HEK293 (cell line): ENCODE measurements at regions not wholly inside any gene's neighbourhood (a gene's known extent, or its start where the extent isn't known, plus 50 kb on each side); places are given as distances from the start of the nearest gene placed in this dataset.

Experiments used
- CTCF ChIP-seq: fragments of 450-650 bp; formaldehyde crosslinking; IDR thresholded peaks from 2 replicates; pipeline ENCODE4 v1.5.1; 2016; ENCODE audit warnings: missing biosample characterization, missing genetic modification characterization
- GLI2 ChIP-seq: fragments of 450-650 bp; formaldehyde crosslinking; IDR thresholded peaks from 2 replicates; pipeline ENCODE4; 2017; ENCODE audit warnings: missing biosample characterization, missing genetic modification characterization, low read depth, borderline replicate concordance
- SETDB1 ChIP-seq: IDR thresholded peaks from one replicate; pipeline ENCODE4 v1.6.1; 2017; ENCODE audit warnings: mild to moderate bottlenecking, low read length, moderate library complexity, mixed read lengths; ENCODE audit not compliant: insufficient read length
- ZNF140 ChIP-seq: fragments of 450-650 bp; formaldehyde crosslinking; IDR thresholded peaks from 2 replicates; pipeline ENCODE4 v1.5.1; 2016; ENCODE audit warnings: missing biosample characterization, missing genetic modification characterization
- ZNF391 ChIP-seq: fragments of 450-650 bp; formaldehyde crosslinking; IDR thresholded peaks from 2 replicates; pipeline ENCODE4 v1.5.1; 2016; ENCODE audit warnings: low read depth, missing biosample characterization, missing genetic modification characterization, borderline replicate concordance
- ZNF510 ChIP-seq: fragments of 450-650 bp; formaldehyde crosslinking; IDR thresholded peaks from 2 replicates; pipeline ENCODE4 v1.5.1; 2018; ENCODE audit warnings: mild to moderate bottlenecking, missing genetic modification characterization, missing biosample characterization; ENCODE audit not compliant: insufficient replicate concordance
- ZNF777 ChIP-seq: fragments of 450-650 bp; formaldehyde crosslinking; IDR thresholded peaks from 2 replicates; pipeline ENCODE4 v1.5.1; 2017; ENCODE audit warnings: missing biosample characterization, missing genetic modification characterization, borderline replicate concordance
- ZNF792 ChIP-seq: fragments of 450-650 bp; formaldehyde crosslinking; IDR thresholded peaks from 2 replicates; pipeline ENCODE4 v1.5.1; 2016; ENCODE audit warnings: missing biosample characterization, missing genetic modification characterization
- ZSCAN30 ChIP-seq: fragments of 450-650 bp; IDR thresholded peaks from 2 replicates; pipeline ENCODE4 v1.5.1; 2018; ENCODE audit warnings: missing biosample characterization, mild to moderate bottlenecking, missing genetic modification characterization, moderate library complexity
- TF ChIP-seq, protein P1 (sequence below): fragments of 450-650 bp; formaldehyde crosslinking; IDR thresholded peaks from 2 replicates; pipeline ENCODE4 v1.5.1; 2016; ENCODE audit warnings: missing biosample characterization, missing genetic modification characterization, low read depth
- TF ChIP-seq, protein P2 (sequence below): fragments of 450-650 bp; formaldehyde crosslinking; IDR thresholded peaks from 2 replicates; pipeline ENCODE4 v1.5.1; 2016; ENCODE audit warnings: missing biosample characterization, missing genetic modification characterization, borderline replicate concordance

DNA sequence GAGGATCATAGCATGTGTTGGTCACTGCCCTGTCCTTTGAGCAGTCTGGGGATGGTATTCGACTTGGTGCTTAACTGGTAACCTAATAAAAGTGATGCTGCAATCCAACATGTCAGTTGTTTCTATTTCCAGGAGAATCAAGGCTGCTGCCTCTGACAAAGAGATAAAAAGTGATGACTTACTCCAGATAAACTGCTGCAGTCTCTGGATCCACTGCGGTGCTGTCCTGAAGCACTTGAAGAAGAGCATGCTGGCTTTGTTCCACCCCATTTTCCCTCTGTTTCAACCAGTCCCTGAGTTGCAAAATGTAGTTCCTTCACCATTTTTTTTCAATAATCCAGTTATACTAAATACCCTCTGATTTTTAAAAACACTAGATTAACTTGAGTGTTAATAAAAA is 403.5 kb upstream of the ANKRD30A start:
- no peak for TF ChIP-seq ZNF140 (tag by site-specific recombination)
- TF ChIP-seq CTCF (tag by site-specific recombination): no peak
- no peak for TF ChIP-seq ZNF510
- TF ChIP-seq GLI2: no peak
- TF ChIP-seq SETDB1: no peak
- TF ChIP-seq, protein P1, sequence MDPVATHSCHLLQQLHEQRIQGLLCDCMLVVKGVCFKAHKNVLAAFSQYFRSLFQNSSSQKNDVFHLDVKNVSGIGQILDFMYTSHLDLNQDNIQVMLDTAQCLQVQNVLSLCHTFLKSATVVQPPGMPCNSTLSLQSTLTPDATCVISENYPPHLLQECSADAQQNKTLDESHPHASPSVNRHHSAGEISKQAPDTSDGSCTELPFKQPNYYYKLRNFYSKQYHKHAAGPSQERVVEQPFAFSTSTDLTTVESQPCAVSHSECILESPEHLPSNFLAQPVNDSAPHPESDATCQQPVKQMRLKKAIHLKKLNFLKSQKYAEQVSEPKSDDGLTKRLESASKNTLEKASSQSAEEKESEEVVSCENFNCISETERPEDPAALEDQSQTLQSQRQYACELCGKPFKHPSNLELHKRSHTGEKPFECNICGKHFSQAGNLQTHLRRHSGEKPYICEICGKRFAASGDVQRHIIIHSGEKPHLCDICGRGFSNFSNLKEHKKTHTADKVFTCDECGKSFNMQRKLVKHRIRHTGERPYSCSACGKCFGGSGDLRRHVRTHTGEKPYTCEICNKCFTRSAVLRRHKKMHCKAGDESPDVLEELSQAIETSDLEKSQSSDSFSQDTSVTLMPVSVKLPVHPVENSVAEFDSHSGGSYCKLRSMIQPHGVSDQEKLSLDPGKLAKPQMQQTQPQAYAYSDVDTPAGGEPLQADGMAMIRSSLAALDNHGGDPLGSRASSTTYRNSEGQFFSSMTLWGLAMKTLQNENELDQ (tag by site-specific recombination): no peak
- no peak for TF ChIP-seq ZNF391 (tag by site-specific recombination)
- TF ChIP-seq ZNF777 (tag by site-specific recombination): no peak
- TF ChIP-seq, protein P2, sequence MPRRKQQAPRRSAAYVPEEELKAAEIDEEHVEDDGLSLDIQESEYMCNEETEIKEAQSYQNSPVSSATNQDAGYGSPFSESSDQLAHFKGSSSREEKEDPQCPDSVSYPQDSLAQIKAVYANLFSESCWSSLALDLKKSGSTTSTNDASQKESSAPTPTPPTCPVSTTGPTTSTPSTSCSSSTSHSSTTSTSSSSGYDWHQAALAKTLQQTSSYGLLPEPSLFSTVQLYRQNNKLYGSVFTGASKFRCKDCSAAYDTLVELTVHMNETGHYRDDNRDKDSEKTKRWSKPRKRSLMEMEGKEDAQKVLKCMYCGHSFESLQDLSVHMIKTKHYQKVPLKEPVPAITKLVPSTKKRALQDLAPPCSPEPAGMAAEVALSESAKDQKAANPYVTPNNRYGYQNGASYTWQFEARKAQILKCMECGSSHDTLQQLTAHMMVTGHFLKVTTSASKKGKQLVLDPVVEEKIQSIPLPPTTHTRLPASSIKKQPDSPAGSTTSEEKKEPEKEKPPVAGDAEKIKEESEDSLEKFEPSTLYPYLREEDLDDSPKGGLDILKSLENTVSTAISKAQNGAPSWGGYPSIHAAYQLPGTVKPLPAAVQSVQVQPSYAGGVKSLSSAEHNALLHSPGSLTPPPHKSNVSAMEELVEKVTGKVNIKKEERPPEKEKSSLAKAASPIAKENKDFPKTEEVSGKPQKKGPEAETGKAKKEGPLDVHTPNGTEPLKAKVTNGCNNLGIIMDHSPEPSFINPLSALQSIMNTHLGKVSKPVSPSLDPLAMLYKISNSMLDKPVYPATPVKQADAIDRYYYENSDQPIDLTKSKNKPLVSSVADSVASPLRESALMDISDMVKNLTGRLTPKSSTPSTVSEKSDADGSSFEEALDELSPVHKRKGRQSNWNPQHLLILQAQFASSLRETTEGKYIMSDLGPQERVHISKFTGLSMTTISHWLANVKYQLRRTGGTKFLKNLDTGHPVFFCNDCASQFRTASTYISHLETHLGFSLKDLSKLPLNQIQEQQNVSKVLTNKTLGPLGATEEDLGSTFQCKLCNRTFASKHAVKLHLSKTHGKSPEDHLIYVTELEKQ (tag by site-specific recombination): no peak
- TF ChIP-seq ZNF792 (tag by site-specific recombination): no peak
- TF ChIP-seq ZSCAN30: no peak
